HepG2 (cell line): ENCODE measurements at regions not wholly inside any gene's neighbourhood (a gene's known extent, or its start where the extent isn't known, plus 50 kb on each side); places are given as distances from the start of the nearest gene placed in this dataset.

ENCODE experiments used
- ETV5 ChIP-seq: IDR thresholded peaks from 2 replicates; pipeline ENCODE4 v1.6.1; 2018; ENCODE audit warnings: missing biosample characterization, missing genetic modification reagents, inconsistent platforms, borderline replicate concordance
- FOXM1 ChIP-seq: sonication (generic); formaldehyde crosslinking; IDR thresholded peaks from 2 replicates; pipeline ENCODE4 v1.5.0; 2020; ENCODE audit warnings: missing genetic modification reagents
- JUND ChIP-seq: sonication (generic); formaldehyde crosslinking; IDR thresholded peaks from 2 replicates; pipeline ENCODE4 v1.8.0; 2022; ENCODE audit warnings: mild to moderate bottlenecking, missing genetic modification reagents
- KLF16 ChIP-seq, 2 experiments: sonication (generic) in 1 of 2; formaldehyde crosslinking in 1 of 2; IDR thresholded peaks; 2 replicates each; pipeline versions ENCODE4 v1.6.1 to v1.8.0; 2016 to 2023; ENCODE audit warnings: missing genetic modification reagents in 2 of 2, missing compliant biosample characterization in 1 of 2
- MBNL3 ChIP-seq: fragments of 250-450 bp; sonication (Bioruptor Pico); conservative IDR thresholded peaks from 2 replicates; pipeline ENCODE4 v1.8.0; 2022; ENCODE audit warnings: mild to moderate bottlenecking, inconsistent platforms
- MXD4 ChIP-seq: IDR thresholded peaks from 2 replicates; pipeline ENCODE4 v1.6.1; 2016; ENCODE audit warnings: mild to moderate bottlenecking, missing biosample characterization, missing genetic modification reagents
- NFE2L1 ChIP-seq: sonication (generic); formaldehyde crosslinking; IDR thresholded peaks from 2 replicates; pipeline ENCODE4 v1.4.0; 2020; ENCODE audit warnings: missing genetic modification reagents, mild to moderate bottlenecking, borderline replicate concordance
- NFYB ChIP-seq: sonication (generic); formaldehyde crosslinking; IDR thresholded peaks from 2 replicates; pipeline ENCODE4 v1.4.0; 2020; ENCODE audit warnings: missing genetic modification reagents
- POLR2AphosphoS5 ChIP-seq: IDR thresholded peaks from 2 replicates; pipeline ENCODE4 v1.6.1; 2012; ENCODE audit warnings: low read depth, low read length
- SMARCE1 ChIP-seq: fragments of 450-650 bp; IDR thresholded peaks from 2 replicates; pipeline ENCODE4 v1.6.1; 2017; ENCODE audit warnings: borderline replicate concordance
- ZFP36 ChIP-seq: fragments of 150-350 bp; IDR thresholded peaks from 2 replicates; pipeline ENCODE4 v1.6.1; 2018; ENCODE audit warnings: borderline replicate concordance, low read length, low read depth; ENCODE audit not compliant: partially characterized antibody
- ZFX ChIP-seq: sonication (generic); formaldehyde crosslinking; IDR thresholded peaks from 2 replicates; pipeline ENCODE4 v1.4.0; 2020; ENCODE audit warnings: mild to moderate bottlenecking, low read depth, missing genetic modification reagents, moderate library complexity
- ZNF20 ChIP-seq: sonication (generic); formaldehyde crosslinking; IDR thresholded peaks from 2 replicates; pipeline ENCODE4 v1.4.0; 2020; ENCODE audit warnings: mild to moderate bottlenecking, moderate library complexity, missing genetic modification reagents
- TF ChIP-seq, protein P1 (sequence below): sonication (generic); formaldehyde crosslinking; IDR thresholded peaks from 2 replicates; pipeline ENCODE4 v1.4.0; 2020; ENCODE audit warnings: missing genetic modification reagents

DNA sequence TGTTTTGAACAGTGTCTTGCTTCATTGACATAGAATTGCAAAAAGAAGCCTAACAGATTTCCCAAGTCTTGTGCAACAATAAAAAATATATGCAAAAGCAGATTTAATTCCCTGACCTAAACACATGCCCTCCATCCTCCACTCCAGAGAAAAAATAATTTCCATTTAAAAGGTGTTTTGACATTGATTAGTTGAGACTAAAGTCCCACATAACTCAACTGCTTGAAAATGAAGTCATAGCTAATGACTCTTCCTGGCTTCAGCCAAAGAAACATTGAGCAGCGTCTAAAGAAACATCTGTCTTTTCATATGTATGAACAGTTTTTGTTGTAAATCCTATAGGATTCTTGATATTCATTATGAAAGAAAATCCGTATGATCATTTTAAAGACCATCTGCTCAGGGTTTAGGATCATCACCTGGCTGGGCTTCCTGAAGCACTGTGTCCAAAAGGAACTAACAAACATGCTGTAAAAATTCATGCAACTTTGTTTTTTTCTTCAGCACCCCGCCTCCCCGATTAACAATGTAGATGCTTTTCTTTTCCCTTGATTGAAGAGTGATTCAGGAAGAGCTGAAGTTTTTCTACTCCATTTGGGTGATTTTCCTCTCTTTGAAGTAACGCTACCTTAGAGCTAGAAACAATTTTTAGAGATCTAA lies 273.4 kb downstream of the HS3ST1 start:
- TF ChIP-seq SMARCE1 (no peak), NFE2L1 (CRISPR knock-in tag) (no peak), ZFP36 (no peak), ZFX (no peak), JUND (CRISPR knock-in tag) (no peak), FOXM1 (CRISPR knock-in tag) (no peak), MBNL3 (CRISPR knock-in tag) (no peak), ETV5 (CRISPR knock-in tag) (no peak), KLF16 (CRISPR knock-in tag; IDR thresholded peaks at IDR 0.05) (no peak), POLR2AphosphoS5 (no peak), NFYB (CRISPR knock-in tag) (no peak), MXD4 (CRISPR knock-in tag) (no peak), ZNF20 (no peak)
- TF ChIP-seq, protein P1, sequence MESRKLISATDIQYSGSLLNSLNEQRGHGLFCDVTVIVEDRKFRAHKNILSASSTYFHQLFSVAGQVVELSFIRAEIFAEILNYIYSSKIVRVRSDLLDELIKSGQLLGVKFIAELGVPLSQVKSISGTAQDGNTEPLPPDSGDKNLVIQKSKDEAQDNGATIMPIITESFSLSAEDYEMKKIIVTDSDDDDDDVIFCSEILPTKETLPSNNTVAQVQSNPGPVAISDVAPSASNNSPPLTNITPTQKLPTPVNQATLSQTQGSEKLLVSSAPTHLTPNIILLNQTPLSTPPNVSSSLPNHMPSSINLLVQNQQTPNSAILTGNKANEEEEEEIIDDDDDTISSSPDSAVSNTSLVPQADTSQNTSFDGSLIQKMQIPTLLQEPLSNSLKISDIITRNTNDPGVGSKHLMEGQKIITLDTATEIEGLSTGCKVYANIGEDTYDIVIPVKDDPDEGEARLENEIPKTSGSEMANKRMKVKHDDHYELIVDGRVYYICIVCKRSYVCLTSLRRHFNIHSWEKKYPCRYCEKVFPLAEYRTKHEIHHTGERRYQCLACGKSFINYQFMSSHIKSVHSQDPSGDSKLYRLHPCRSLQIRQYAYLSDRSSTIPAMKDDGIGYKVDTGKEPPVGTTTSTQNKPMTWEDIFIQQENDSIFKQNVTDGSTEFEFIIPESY (CRISPR knock-in tag), result no peak
